Panc1 (cell line): ENCODE measurements at regions not wholly inside any gene's neighbourhood (a gene's known extent, or its start where the extent isn't known, plus 50 kb on each side); places are given as distances from the start of the nearest gene placed in this dataset.

Experiments
- ATAC-seq: fragments of 200-7000 bp; cut with Tn5 transposase; 2 replicates; pipeline ENCODE4 v1.9.1; 2020; ENCODE audit warnings: mild to moderate bottlenecking, moderate library complexity
- BruUV-seq: library from RNA; stranded (reverse); fragments of 400-500 nt; replicated peaks from 2 replicates; lab custom pipeline; 2021; lab: Mats Ljungman, UMichigan
- CTCF ChIA-PET: fragments of 300-600 bp; sonication (Branson Sonifier 250); formaldehyde crosslinking; loops from one replicate; lab custom pipeline; 2022; ENCODE audit warnings: antibody characterized with exemption; lab: Charles Lee
- POLR2A ChIA-PET: fragments of 300-600 bp; sonication (Branson Sonifier 250); formaldehyde crosslinking; loops from one replicate; lab custom pipeline; 2022; ENCODE audit warnings: antibody characterized with exemption; lab: Charles Lee
- DNase-seq: peaks from one replicate; pipeline ENCODE4 v3.0.0-alpha.2; 2010; ENCODE audit warnings: low read depth, low spot score
- H3K27ac ChIP-seq: 2 replicates; pipeline ENCODE4 v1.5.1; 2011; ENCODE audit warnings: mild to moderate bottlenecking, low read length, inconsistent platforms
- H3K27me3 ChIP-seq: fragments of 200-500 bp; sonication (Bioruptor generic); 2 replicates; pipeline ENCODE4 v1.6.0; 2014; ENCODE audit warnings: low read length, inconsistent platforms; ENCODE audit not compliant: control insufficient read depth, insufficient read depth
- H3K36me3 ChIP-seq: fragments of 200-500 bp; sonication (Bioruptor generic); 2 replicates; pipeline ENCODE4 v1.5.1; 2014; ENCODE audit warnings: inconsistent platforms, mild to moderate bottlenecking, low read length, moderate library complexity; ENCODE audit not compliant: control insufficient read depth, insufficient read depth
- H3K4me1 ChIP-seq: 2 replicates; pipeline ENCODE4 v1.5.1; 2011; ENCODE audit warnings: inconsistent platforms, mild to moderate bottlenecking, low read length, moderate library complexity; ENCODE audit not compliant: control insufficient read depth, insufficient read depth
- H3K4me3 ChIP-seq, 2 experiments: 2 replicates each; pipeline ENCODE4 v1.5.1; 2011 to 2012; ENCODE audit warnings: low read depth in 2 of 2, low read length in 2 of 2, mild to moderate bottlenecking in 2 of 2, inconsistent platforms in 1 of 2, moderate library complexity in 1 of 2
- H3K9me3 ChIP-seq: fragments of 200-500 bp; sonication (Bioruptor generic); 2 replicates; pipeline ENCODE4 v1.5.1; 2014; ENCODE audit warnings: low read depth, mild to moderate bottlenecking, inconsistent platforms, low read length, moderate library complexity; ENCODE audit not compliant: control insufficient read depth, insufficient read depth
- POLR2AphosphoS5 ChIP-seq: IDR thresholded peaks from 2 replicates; pipeline ENCODE4 v1.6.1; 2012; ENCODE audit warnings: mild to moderate bottlenecking, low read depth, low read length, moderate library complexity
- SIN3A ChIP-seq: IDR thresholded peaks from 2 replicates; pipeline ENCODE4 v1.6.1; 2012; ENCODE audit warnings: low read depth, mild to moderate bottlenecking, low read length, moderate library complexity, borderline replicate concordance; ENCODE audit not compliant: insufficient read depth
- TCF7L2 ChIP-seq: IDR thresholded peaks from 2 replicates; pipeline ENCODE4 v1.6.1; 2011; ENCODE audit warnings: mild to moderate bottlenecking, low read depth, low read length, inconsistent platforms
- in situ Hi-C: cut with HindIII; loops from 2 replicates; pipeline ENCODE4 v1.10.0; 2016; ENCODE audit warnings: low sequenced_read_pairs, low pct_unique_long_range_greater_than_20kb
- intact Hi-C: fragments of 100-400 bp; cut with micrococcal nuclease; formaldehyde crosslinking; loops from one replicate; pipeline ENCODE4 v1.10.0; 2022; ENCODE audit not compliant: unreplicated experiment
- TF ChIP-seq, protein P1 (sequence below): fragments of 450-650 bp; IDR thresholded peaks from 2 replicates; pipeline ENCODE4 v1.5.1; 2017; ENCODE audit warnings: mild to moderate bottlenecking
- TF ChIP-seq, protein P2 (sequence below), 2 experiments: IDR thresholded peaks; 2 replicates each; pipeline ENCODE4 v1.6.1; 2011 to 2012; ENCODE audit warnings: low read depth in 2 of 2, control low read depth in 1 of 2, low read length in 1 of 2, mild to moderate bottlenecking in 1 of 2, moderate library complexity in 1 of 2; ENCODE audit not compliant: insufficient read depth in 1 of 2

DNA sequence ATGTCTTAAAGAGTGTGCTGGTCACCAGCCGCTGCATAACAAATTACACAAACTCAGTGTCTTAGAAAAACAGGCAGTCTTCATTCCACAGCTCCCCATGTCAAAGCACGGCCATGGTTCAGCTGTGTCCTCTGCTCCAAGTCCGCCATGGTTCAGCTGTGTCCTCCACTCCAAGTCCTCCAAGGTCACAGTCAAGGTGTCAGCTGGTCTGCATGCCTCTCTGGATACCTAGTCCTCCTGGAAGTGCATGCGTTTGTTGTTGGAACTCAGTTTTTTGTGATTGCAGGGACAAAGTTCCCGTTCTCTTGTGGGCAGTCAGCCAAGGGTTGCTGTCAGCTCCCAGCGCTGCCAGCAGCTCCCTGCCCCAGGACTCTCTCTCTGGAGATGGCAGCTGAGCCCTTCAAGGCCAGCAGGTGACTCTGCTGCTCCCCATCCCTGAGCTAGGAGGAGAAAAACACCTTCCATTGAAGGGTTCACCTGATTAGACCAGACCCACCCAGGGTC, 304.0 kb upstream of the MYT1L start:
- Histone ChIP-seq H3K9me3 (no peaks in the 10 kb centered on the region), H3K27me3 (peaks cover 4% of the 10 kb centered on the region; the same call in 1 of the 2 replicates), H3K4me3 (no peak overlapping the region), H3K36me3 (no peaks in the 10 kb centered on the region), H3K27ac (no peak overlapping the region), H3K4me1 (no peaks in the 10 kb centered on the region)
- POLR2A ChIA-PET: no interaction called here
- no TSS peak for BruUV-seq
- ATAC-seq: no peak
- CTCF ChIA-PET: no interaction called here
- in situ Hi-C loops (no loop called here), intact Hi-C loops (no loop called here)
- TF ChIP-seq TCF7L2: no peak
- TF ChIP-seq POLR2AphosphoS5: no peak
- TF ChIP-seq, protein P1, sequence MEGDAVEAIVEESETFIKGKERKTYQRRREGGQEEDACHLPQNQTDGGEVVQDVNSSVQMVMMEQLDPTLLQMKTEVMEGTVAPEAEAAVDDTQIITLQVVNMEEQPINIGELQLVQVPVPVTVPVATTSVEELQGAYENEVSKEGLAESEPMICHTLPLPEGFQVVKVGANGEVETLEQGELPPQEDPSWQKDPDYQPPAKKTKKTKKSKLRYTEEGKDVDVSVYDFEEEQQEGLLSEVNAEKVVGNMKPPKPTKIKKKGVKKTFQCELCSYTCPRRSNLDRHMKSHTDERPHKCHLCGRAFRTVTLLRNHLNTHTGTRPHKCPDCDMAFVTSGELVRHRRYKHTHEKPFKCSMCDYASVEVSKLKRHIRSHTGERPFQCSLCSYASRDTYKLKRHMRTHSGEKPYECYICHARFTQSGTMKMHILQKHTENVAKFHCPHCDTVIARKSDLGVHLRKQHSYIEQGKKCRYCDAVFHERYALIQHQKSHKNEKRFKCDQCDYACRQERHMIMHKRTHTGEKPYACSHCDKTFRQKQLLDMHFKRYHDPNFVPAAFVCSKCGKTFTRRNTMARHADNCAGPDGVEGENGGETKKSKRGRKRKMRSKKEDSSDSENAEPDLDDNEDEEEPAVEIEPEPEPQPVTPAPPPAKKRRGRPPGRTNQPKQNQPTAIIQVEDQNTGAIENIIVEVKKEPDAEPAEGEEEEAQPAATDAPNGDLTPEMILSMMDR: no peak
- no peak for TF ChIP-seq SIN3A
- TF ChIP-seq, protein P2, sequence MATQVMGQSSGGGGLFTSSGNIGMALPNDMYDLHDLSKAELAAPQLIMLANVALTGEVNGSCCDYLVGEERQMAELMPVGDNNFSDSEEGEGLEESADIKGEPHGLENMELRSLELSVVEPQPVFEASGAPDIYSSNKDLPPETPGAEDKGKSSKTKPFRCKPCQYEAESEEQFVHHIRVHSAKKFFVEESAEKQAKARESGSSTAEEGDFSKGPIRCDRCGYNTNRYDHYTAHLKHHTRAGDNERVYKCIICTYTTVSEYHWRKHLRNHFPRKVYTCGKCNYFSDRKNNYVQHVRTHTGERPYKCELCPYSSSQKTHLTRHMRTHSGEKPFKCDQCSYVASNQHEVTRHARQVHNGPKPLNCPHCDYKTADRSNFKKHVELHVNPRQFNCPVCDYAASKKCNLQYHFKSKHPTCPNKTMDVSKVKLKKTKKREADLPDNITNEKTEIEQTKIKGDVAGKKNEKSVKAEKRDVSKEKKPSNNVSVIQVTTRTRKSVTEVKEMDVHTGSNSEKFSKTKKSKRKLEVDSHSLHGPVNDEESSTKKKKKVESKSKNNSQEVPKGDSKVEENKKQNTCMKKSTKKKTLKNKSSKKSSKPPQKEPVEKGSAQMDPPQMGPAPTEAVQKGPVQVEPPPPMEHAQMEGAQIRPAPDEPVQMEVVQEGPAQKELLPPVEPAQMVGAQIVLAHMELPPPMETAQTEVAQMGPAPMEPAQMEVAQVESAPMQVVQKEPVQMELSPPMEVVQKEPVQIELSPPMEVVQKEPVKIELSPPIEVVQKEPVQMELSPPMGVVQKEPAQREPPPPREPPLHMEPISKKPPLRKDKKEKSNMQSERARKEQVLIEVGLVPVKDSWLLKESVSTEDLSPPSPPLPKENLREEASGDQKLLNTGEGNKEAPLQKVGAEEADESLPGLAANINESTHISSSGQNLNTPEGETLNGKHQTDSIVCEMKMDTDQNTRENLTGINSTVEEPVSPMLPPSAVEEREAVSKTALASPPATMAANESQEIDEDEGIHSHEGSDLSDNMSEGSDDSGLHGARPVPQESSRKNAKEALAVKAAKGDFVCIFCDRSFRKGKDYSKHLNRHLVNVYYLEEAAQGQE (IDR thresholded peaks at IDR 0.05; ENCODE audit: insufficient read depth in 1 of 2, low read depth in 2 of 2, low read length in 1 of 2): no peak
- no peak for DNase-seq

DNA sequence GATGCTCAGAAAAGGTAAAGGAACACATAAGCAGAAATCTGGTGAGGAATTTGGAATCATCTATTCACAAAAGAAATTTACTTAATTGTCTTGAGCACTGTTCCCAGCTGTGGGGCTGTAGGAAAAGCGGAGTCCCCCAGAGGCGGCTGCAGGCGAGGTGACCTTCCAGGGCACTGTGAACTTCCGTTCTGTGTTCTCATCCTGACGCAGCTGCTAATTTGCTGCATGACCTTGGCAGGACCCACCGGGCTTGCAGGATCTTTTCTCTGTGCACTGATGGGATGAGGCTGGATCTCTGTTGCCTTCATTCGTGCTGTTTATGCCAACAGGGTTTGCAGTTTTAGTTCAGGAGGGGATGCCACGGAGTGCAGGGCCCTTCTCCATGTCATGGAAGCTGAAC, 301.9 kb upstream of the MYT1L start:
- ATAC-seq: no peak
- intact Hi-C loops: no loop called here
- no peak for TF ChIP-seq POLR2AphosphoS5
- no peak for TF ChIP-seq SIN3A
- TF ChIP-seq, protein P1: no peak
- TF ChIP-seq, protein P2 (IDR thresholded peaks at IDR 0.05; ENCODE audit: insufficient read depth in 1 of 2, low read depth in 2 of 2, low read length in 1 of 2): no peak
- no peak for TF ChIP-seq TCF7L2
- Histone ChIP-seq H3K27me3 (peaks cover 7% of the 10 kb centered on the region; the same call in 1 of the 2 replicates), H3K36me3 (no peaks in the 10 kb centered on the region), H3K9me3 (no peaks in the 10 kb centered on the region), H3K4me3 (no peak overlapping the region), H3K27ac (no peak overlapping the region), H3K4me1 (no peaks in the 10 kb centered on the region)
- BruUV-seq: no TSS peak
- POLR2A ChIA-PET: no interaction called here
- CTCF ChIA-PET: no interaction called here
- no peak for DNase-seq
- in situ Hi-C loops: no loop called here
